GM19238 (cell line): ENCODE measurements at regions not wholly inside any gene's neighbourhood (a gene's known extent, or its start where the extent isn't known, plus 50 kb on each side); places are given as distances from the start of the nearest gene placed in this dataset.

Experiments used
- DNase-seq: peaks from one replicate; pipeline ENCODE4 v3.0.0; 2011; ENCODE audit warnings: low spot score; ENCODE audit not compliant: insufficient read length

GRCh38 chr16:17658881-17659280 is 188.1 kb upstream of the XYLT1 start:
- DNase-seq = no peak

GRCh38 chr16:17657045-17657444 is 186.3 kb upstream of the XYLT1 start:
- DNase-seq = no peak

DNA sequence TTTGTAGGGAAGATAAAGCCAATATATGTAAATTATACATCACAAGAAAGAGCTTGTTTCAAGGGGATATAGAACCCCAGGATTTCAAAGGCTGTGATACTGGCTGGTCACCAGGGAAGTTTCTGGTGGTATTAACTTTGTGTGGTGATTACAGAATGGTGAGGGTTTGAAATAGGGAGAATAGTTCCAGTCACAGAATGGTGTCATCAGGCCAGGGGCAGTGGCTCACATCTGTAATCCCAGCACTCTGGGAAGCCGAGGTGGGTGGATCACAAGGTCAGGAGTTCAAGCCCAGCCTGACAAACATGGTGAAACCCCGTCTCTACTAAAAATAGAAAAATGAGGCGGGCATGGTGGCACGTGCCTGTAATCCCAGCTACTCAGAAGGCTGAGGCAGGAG is 183.8 kb upstream of the XYLT1 start:
- DNase-seq = no peak

GRCh38 chr16:17654142-17654541 is 183.4 kb upstream of the XYLT1 start:
- DNase-seq = no peak

GRCh38 chr16:17647879-17648872 is 177.4 kb upstream of the XYLT1 start:
- no peak for DNase-seq

DNA sequence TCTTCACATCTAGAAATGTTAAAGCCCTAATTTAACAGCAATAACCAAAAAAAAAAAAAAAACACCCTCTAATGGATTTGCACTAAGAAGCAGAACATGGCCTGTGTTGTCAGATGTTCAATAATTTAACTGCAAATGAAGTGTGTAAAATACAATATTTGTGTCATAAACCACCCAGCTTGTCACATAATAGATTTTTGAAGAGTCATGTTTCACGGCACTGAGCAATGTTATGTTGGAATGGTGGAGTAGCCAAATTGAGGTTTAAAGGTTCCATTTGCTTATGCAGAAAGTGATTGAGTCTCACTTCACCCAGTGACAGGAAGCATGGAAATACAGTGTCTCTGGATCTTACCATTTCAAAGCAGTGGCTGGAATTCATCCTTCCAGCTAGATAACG is 173.2 kb upstream of the XYLT1 start:
- DNase-seq = no peak

DNA sequence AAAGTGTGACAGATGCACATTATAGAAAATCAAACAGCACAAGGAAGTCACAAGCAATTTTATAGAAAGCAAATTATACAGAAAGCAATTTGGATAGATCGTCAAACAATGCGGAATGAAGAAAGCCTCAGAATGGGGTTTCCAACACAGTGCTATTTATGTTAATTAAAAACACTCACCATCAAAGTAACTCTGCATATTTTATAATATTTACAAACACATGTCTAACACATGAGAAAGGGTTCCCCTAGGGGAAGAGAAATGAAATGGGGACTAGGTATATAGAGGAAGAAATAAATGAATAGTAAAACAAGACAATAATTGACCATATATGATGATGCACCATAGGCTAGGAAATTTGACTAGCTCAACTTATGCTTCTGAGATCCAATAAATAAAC is 171.2 kb upstream of the XYLT1 start:
- DNase-seq = no peak

DNA sequence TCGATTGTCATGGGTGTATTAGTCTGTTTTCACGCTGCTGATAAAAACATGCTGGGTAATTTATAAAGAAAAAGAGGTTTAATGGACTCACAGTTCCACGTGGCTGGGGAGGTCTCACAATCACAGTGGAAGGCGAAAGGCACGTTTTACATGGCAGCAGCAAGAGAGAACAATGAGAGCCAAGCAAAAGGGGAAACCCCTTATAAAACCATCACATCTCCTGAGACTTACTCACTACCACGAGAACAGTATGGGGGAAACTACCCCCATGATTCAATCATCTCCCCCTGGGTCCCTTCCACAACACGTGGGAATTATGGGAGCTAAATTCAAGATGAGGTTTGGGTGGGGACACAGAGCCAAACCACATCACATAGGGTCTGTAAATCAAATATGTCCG is 167.4 kb upstream of the XYLT1 start:
- no peak for DNase-seq

DNA sequence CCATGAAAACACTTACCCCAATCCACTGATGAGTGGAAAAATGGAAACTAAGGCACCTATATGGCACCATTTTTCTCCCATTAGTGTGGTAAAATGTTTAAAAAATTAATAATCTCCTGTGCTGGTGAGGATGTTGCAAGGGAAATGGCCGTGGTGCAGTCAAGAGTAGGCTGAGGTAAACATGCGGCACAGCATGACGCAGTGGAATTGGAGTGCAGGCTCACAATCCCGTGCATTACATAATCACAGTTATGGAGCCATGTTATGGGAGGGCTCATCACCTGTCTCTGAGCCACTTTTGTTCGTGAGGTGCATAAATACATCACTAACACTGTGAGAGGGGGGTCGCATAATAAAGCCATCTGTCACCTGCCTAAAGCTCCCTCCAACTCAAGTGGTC is 164.4 kb upstream of the XYLT1 start:
- no peak for DNase-seq

DNA sequence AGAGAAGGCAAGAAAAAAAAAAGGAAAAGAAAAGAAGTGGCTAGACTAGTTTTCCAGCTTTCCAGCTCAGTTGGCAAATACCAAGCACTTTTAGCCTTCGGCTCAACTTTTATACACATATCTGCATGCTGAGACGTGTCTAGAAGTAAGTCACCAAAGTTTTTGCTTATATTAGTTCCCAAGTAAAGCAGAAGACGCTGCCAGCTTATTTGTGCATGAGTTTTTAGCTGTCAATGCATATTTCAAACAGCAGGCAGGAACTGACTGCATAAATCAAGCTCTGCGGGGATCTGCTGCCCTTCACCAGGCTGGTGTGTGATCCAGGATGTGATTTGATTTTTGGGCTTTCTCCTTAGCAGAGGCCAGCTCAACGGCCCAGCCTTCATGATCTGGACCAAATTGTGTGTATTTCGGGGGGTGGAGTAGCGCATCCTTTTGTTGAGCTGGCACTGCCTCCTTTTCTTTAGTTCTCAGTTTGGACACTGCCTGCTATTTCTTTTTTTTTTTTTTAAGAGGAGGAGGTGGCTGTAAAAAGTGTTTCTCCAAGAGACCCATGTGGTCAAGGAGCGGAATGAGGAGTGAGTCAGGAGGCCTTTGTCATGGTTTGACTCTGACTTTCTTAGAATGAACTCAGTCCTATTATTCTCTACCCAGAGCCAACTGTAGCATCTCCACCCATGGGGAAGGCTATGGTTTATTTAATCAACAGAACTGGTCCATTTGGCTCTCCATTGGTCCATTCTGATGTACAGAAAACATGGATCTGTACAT is 162.6 kb upstream of the XYLT1 start:
- DNase-seq = no peak

GRCh38 chr16:17632667-17633066 is 161.9 kb upstream of the XYLT1 start:
- no peak for DNase-seq

- DNase-seq = no peak
These were observed 159.2 kb upstream of the XYLT1 start for GRCh38 chr16:17629936-17630335.

DNA sequence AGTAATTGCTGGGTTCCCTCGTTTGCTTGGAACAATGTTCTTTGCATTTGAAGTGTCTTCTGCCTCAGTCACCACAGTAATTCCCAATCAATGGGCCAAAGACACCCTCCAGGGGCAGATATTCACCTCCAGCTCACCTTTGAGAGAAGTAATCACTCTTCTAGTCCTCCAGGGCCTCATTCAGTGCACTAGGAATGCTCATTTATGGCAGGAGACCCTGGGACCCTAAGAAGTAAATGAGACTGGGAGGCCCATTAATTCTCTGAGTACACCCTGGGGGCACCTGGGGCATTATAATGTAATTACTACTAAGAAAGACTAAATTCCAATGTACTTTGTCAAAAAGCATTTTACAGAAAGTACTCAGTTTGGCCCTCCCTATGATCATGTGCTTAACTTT is 158.2 kb upstream of the XYLT1 start:
- no peak for DNase-seq

GRCh38 chr16:17622366-17622765 is 151.6 kb upstream of the XYLT1 start:
- no peak for DNase-seq

- no peak for DNase-seq
These were observed 148.5 kb upstream of the XYLT1 start for GRCh38 chr16:17619261-17619660.

- DNase-seq = no peak
These were observed 146.3 kb upstream of the XYLT1 start for GRCh38 chr16:17617021-17617552.

- DNase-seq = no peak
These were observed 141.6 kb upstream of the XYLT1 start for GRCh38 chr16:17612336-17612735.

DNA sequence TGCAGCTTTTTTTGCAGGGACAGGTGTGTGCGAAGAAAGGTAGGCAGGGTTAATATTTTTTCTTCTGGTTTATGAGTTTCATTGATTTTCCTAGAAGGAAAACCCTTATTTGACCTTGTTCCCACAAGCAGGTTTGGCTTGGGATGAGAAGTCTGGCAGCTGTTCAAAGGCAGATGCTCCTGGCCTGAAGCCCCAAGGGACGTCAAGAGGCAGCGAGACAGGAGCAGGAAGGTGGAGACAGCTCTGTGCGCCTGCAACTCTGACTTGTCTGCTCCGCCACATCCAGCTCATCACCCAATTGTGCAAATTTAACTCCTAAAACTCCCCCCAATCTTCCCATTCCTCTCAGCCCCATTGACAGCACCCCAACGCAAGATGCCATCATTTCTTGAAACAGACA is 136.8 kb upstream of the XYLT1 start:
- no peak for DNase-seq

GRCh38 chr16:17607075-17607509 is 136.3 kb upstream of the XYLT1 start:
- no peak for DNase-seq

DNA sequence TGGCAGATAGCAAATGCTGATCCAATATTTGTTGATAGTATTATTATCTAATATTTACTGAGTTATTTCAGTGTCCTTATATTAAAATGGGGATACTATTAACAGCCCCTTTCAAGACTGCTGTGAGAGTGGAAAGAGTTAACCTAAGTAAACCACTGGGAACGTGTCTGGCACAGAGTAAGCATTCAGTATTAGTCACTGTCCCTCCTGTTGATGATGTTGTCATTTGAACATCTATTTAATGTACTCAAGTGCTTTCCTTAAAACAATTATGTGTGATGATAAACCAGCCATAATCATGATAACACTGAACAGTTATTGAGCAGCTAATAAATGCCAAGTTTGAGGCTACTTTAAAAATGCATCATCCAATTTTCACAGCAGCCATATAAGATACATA is 135.7 kb upstream of the XYLT1 start:
- DNase-seq = no peak

GRCh38 chr16:17605784-17606183 is 135.0 kb upstream of the XYLT1 start:
- DNase-seq = no peak

DNA sequence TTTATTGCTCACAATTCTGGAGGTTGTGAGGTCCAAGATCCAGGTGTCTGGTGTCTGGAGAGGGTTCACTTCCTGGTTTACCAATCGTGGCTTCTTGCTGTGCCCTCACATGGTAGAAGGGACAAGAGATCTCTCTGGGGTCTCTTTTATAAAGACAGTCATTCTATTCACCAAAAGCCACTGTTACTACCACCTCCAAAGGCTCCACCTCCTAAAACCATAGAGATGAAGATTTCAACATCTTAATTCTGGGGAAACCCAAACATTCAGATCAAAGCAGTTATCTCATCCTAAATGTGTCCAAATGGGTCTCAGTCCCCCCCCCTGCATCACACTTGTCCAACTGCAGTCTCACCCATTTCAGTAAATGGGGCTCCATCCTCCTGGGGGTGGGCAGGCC is 132.9 kb upstream of the XYLT1 start:
- no peak for DNase-seq
